PC-9 (cell line): ENCODE measurements at regions not wholly inside any gene's neighbourhood (a gene's known extent, or its start where the extent isn't known, plus 50 kb on each side); places are given as distances from the start of the nearest gene placed in this dataset.

Source experiments
- BruUV-seq: library from RNA; stranded (reverse); fragments of 400-500 nt; replicated peaks from 2 replicates; lab custom pipeline; 2021; lab: Mats Ljungman, UMichigan
- CTCF ChIA-PET: fragments of 300-600 bp; sonication (Branson Sonifier 250); formaldehyde crosslinking; loops from one replicate; lab custom pipeline; 2022; ENCODE audit warnings: antibody characterized with exemption; lab: Charles Lee
- POLR2A ChIA-PET: fragments of 300-600 bp; sonication (Branson Sonifier 250); formaldehyde crosslinking; loops from one replicate; lab custom pipeline; 2022; ENCODE audit warnings: antibody characterized with exemption; ENCODE audit not compliant: unreplicated experiment; lab: Charles Lee
- DNase-seq, 2 experiments: peaks; one replicate each; pipeline versions ENCODE4 v3.0.0 to v3.0.0-alpha.2; 2015 to 2022; ENCODE audit warnings: mixed read lengths in 1 of 2
- H2AFZ ChIP-seq: fragments of 200-600 bp; sonication (generic); 2 replicates; pipeline ENCODE4 v1.8.1; 2017; ENCODE audit warnings: antibody characterized with exemption
- H3F3A ChIP-seq: fragments of 200-600 bp; sonication (generic); 2 replicates; pipeline ENCODE4 v1.8.1; 2017; ENCODE audit warnings: antibody characterized with exemption, mild to moderate bottlenecking, low read depth; ENCODE audit not compliant: insufficient read depth
- H3K27ac ChIP-seq: fragments of 200-600 bp; sonication (generic); 2 replicates; pipeline ENCODE4 v1.6.1; 2016; ENCODE audit warnings: mixed run types
- H3K27me3 ChIP-seq: fragments of 200-600 bp; sonication (generic); 2 replicates; pipeline ENCODE4 v1.6.1; 2016; ENCODE audit warnings: low read depth, mixed run types; ENCODE audit not compliant: insufficient read depth
- H3K36me3 ChIP-seq: fragments of 200-600 bp; sonication (generic); 2 replicates; pipeline ENCODE4 v1.6.1; 2016; ENCODE audit warnings: low read depth, mixed run types
- H3K4me1 ChIP-seq: fragments of 200-600 bp; sonication (generic); replicated peaks from 2 replicates; pipeline ENCODE4 v1.6.1; 2016; ENCODE audit warnings: mixed run types; ENCODE audit not compliant: insufficient read depth
- H3K4me2 ChIP-seq: fragments of 200-600 bp; sonication (generic); 2 replicates; pipeline ENCODE4 v1.6.1; 2017; ENCODE audit warnings: mixed run types
- H3K4me3 ChIP-seq: fragments of 200-600 bp; sonication (generic); 2 replicates; pipeline ENCODE4 v1.6.1; 2016; ENCODE audit warnings: mixed run types
- H3K79me2 ChIP-seq: fragments of 200-600 bp; sonication (generic); 2 replicates; pipeline ENCODE4 v1.6.1; 2017; ENCODE audit warnings: low read depth, mixed run types
- H3K9me2 ChIP-seq: fragments of 200-600 bp; sonication (generic); 2 replicates; pipeline ENCODE4 v1.8.1; 2017; ENCODE audit warnings: mild to moderate bottlenecking; ENCODE audit not compliant: insufficient read depth
- H3K9me3 ChIP-seq: fragments of 200-600 bp; sonication (generic); 2 replicates; pipeline ENCODE4 v1.8.1; 2016; ENCODE audit warnings: low read depth; ENCODE audit not compliant: insufficient read depth
- H4K20me1 ChIP-seq: fragments of 200-600 bp; sonication (generic); 2 replicates; pipeline ENCODE4 v1.8.1; 2017; ENCODE audit not compliant: insufficient read depth
- CTCF ChIP-seq: fragments of 200-600 bp; sonication (generic); conservative IDR thresholded peaks from 2 replicates; pipeline ENCODE4 v1.6.1; 2017; ENCODE audit warnings: mixed run types, antibody characterized with exemption, mild to moderate bottlenecking, moderate library complexity
- EZH2 ChIP-seq: fragments of 200-600 bp; sonication (generic); IDR thresholded peaks from 2 replicates; pipeline ENCODE4 v1.8.0; 2017; ENCODE audit warnings: antibody characterized with exemption, low read depth
- intact Hi-C: fragments of 100-400 bp; cut with micrococcal nuclease; formaldehyde crosslinking; loops from one replicate; pipeline ENCODE4 v1.10.0; 2022; ENCODE audit not compliant: unreplicated experiment

- no peak overlapping the region for H3K4me2 ChIP-seq
- H3K27me3 ChIP-seq = no peaks in the 10 kb centered on the region
- CTCF ChIA-PET = no interaction called here
- no peaks in the 10 kb centered on the region for H4K20me1 ChIP-seq
- no peaks in the 10 kb centered on the region for H3K79me2 ChIP-seq
- TF ChIP-seq CTCF = no peak
- TF ChIP-seq EZH2 = no peak
- no peaks in the 10 kb centered on the region for H3K9me3 ChIP-seq
- H3K4me1 ChIP-seq = no peaks in the 10 kb centered on the region
- no peak for DNase-seq
- POLR2A ChIA-PET = no interaction called here
- no TSS peak for BruUV-seq
- H3F3A ChIP-seq = no peaks in the 10 kb centered on the region
- no peak overlapping the region for H3K27ac ChIP-seq
- H2AFZ ChIP-seq = no peak overlapping the region
- no peaks in the 10 kb centered on the region for H3K36me3 ChIP-seq
- no peaks in the 10 kb centered on the region for H3K9me2 ChIP-seq
- no peak overlapping the region for H3K4me3 ChIP-seq
- intact Hi-C loops = no loop called here
Measured at GRCh38 chr9:18228101-18228500, 245.9 kb upstream of the ADAMTSL1 start.

- Histone ChIP-seq H3K27me3 (no peaks in the 10 kb centered on the region), H3K79me2 (no peaks in the 10 kb centered on the region), H3K4me3 (no peak overlapping the region), H3K4me1 (no peaks in the 10 kb centered on the region), H3K27ac (no peak overlapping the region), H3K9me2 (no peaks in the 10 kb centered on the region), H3K4me2 (no peak overlapping the region), H3K36me3 (no peaks in the 10 kb centered on the region), H2AFZ (no peak overlapping the region), H4K20me1 (no peaks in the 10 kb centered on the region), H3F3A (no peaks in the 10 kb centered on the region), H3K9me3 (no peaks in the 10 kb centered on the region)
- DNase-seq = no peak
- TF ChIP-seq EZH2 (no peak), CTCF (no peak)
- no TSS peak for BruUV-seq
- POLR2A ChIA-PET = no interaction called here
- intact Hi-C loops = no loop called here
- CTCF ChIA-PET = no interaction called here
Measured at GRCh38 chr9:18229992-18230676, 243.8 kb upstream of the ADAMTSL1 start.

- Histone ChIP-seq H3F3A (peaks cover 8% of the 10 kb centered on the region), H3K36me3 (no peaks in the 10 kb centered on the region), H3K9me3 (no peaks in the 10 kb centered on the region), H3K4me3 (no peak overlapping the region), H3K27ac (no peak overlapping the region), H3K4me2 (no peak overlapping the region), H2AFZ (no peak overlapping the region), H3K27me3 (no peaks in the 10 kb centered on the region), H4K20me1 (no peaks in the 10 kb centered on the region), H3K79me2 (no peaks in the 10 kb centered on the region), H3K9me2 (no peaks in the 10 kb centered on the region), H3K4me1 (peaks cover 16% of the 10 kb centered on the region)
- CTCF ChIA-PET = no interaction called here
- intact Hi-C loops = no loop called here
- BruUV-seq = no TSS peak
- POLR2A ChIA-PET = no interaction called here
- DNase-seq = no peak
- TF ChIP-seq EZH2 = no peak
- TF ChIP-seq CTCF = no peak
Measured at GRCh38 chr9:18233311-18233710, 240.6 kb upstream of the ADAMTSL1 start.
